ENCODE measurements at regions not wholly inside any gene's neighbourhood (a gene's known extent, or its start where the extent isn't known, plus 50 kb on each side); places are given as distances from the start of the nearest gene placed in this dataset.

DNA sequence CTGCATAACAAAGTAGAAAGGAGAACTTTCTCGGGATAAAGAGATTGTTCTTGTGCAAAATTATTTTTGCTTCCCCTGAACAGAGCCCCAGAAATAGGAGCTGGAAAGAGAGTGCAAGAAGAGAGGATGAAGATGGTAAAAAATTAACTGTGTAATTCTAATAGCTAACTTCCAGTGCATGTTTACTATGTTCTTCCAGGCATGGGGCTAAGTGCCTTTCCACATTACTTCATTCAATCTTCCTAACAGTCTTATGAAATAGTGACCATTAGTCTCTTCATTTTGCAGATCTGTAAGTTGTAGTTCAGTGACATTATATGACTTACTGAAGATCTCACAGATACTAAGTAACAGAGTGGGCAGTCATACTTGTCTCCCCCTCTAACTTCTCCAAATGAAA is 61.1 kb upstream of the KLHL13 start:
- Histone ChIP-seq H2AFZ (ENCODE audit: low read length) (no peak overlapping the region), H3K79me2 (ENCODE audit: low read length) (no peaks in the 10 kb centered on the region), H3K9ac (ENCODE audit: low read length) (no peak overlapping the region), H4K20me1 (ENCODE audit: insufficient read depth, low read length) (no peaks in the 10 kb centered on the region), H3K4me2 (ENCODE audit: low read depth, low read length) (no peak overlapping the region), H3K27ac (ENCODE audit: low read length) (no peak overlapping the region), H3K36me3 (replicated peaks; ENCODE audit: insufficient read depth, low read length) (no peaks in the 10 kb centered on the region), H3K9me3 (replicated peaks; ENCODE audit: insufficient read depth, low read length) (no peaks in the 10 kb centered on the region), H3K4me1 (ENCODE audit: low read length) (no peaks in the 10 kb centered on the region), H3K9me2 (replicated peaks; ENCODE audit: insufficient read depth, low read length) (no peaks in the 10 kb centered on the region), H3K27me3 (replicated peaks; ENCODE audit: insufficient read depth, low read length) (no peaks in the 10 kb centered on the region), H3K4me3 (ENCODE audit: low read length) (no peak overlapping the region), H3F3A (ENCODE audit: insufficient read depth, low read length) (no peaks in the 10 kb centered on the region)
- TF ChIP-seq EZH2phosphoT487 (IDR thresholded peaks at IDR 0.05; ENCODE audit: low read length), result no peak
- TF ChIP-seq, protein P1, sequence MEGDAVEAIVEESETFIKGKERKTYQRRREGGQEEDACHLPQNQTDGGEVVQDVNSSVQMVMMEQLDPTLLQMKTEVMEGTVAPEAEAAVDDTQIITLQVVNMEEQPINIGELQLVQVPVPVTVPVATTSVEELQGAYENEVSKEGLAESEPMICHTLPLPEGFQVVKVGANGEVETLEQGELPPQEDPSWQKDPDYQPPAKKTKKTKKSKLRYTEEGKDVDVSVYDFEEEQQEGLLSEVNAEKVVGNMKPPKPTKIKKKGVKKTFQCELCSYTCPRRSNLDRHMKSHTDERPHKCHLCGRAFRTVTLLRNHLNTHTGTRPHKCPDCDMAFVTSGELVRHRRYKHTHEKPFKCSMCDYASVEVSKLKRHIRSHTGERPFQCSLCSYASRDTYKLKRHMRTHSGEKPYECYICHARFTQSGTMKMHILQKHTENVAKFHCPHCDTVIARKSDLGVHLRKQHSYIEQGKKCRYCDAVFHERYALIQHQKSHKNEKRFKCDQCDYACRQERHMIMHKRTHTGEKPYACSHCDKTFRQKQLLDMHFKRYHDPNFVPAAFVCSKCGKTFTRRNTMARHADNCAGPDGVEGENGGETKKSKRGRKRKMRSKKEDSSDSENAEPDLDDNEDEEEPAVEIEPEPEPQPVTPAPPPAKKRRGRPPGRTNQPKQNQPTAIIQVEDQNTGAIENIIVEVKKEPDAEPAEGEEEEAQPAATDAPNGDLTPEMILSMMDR (IDR thresholded peaks at IDR 0.05; ENCODE audit: low read length), result no peak
- no peak for TF ChIP-seq EZH2 (optimal IDR thresholded peaks at IDR 0.05; ENCODE audit: low read depth, low read length)
- no peak for DNase-seq

DNA sequence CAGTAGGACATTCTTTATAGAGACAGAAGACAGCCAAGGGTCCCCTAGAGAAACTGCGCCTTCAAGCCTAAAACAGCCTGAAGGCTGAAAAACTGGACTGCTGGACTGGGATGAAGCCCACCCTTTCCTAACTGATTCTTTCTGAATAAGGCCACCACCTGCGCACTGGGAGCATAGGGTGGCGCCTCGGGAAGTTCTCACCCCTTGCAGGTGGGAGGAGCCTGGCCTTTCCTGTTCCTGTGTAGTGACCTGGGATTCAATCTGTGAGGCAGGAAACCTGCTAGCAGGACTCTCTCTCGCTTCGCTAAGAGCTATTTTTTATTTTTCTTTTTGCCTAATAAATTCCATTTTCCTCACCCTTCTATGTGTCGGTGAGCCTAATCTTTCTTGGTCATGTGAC is 61.8 kb upstream of the KLHL13 start:
- no peaks in the 10 kb centered on the region for H4K20me1 ChIP-seq (ENCODE audit: insufficient read depth, low read length)
- no peaks in the 10 kb centered on the region for H3K9me2 ChIP-seq (replicated peaks; ENCODE audit: insufficient read depth, low read length)
- H3K27ac ChIP-seq (ENCODE audit: low read length), result no peak overlapping the region
- H3K9ac ChIP-seq (ENCODE audit: low read length), result no peak overlapping the region
- DNase-seq, result no peak
- no peak overlapping the region for H2AFZ ChIP-seq (ENCODE audit: low read length)
- no peaks in the 10 kb centered on the region for H3K4me1 ChIP-seq (ENCODE audit: low read length)
- no peaks in the 10 kb centered on the region for H3K79me2 ChIP-seq (ENCODE audit: low read length)
- H3K4me3 ChIP-seq (ENCODE audit: low read length), result no peak overlapping the region
- H3F3A ChIP-seq (ENCODE audit: insufficient read depth, low read length), result no peaks in the 10 kb centered on the region
- no peaks in the 10 kb centered on the region for H3K27me3 ChIP-seq (replicated peaks; ENCODE audit: insufficient read depth, low read length)
- no peak overlapping the region for H3K4me2 ChIP-seq (ENCODE audit: low read depth, low read length)
- no peaks in the 10 kb centered on the region for H3K9me3 ChIP-seq (replicated peaks; ENCODE audit: insufficient read depth, low read length)
- TF ChIP-seq EZH2 (optimal IDR thresholded peaks at IDR 0.05; ENCODE audit: low read depth, low read length), result no peak
- TF ChIP-seq, protein P1 (IDR thresholded peaks at IDR 0.05; ENCODE audit: low read length), result no peak
- TF ChIP-seq EZH2phosphoT487 (IDR thresholded peaks at IDR 0.05; ENCODE audit: low read length), result no peak
- H3K36me3 ChIP-seq (replicated peaks; ENCODE audit: insufficient read depth, low read length), result no peaks in the 10 kb centered on the region

DNA sequence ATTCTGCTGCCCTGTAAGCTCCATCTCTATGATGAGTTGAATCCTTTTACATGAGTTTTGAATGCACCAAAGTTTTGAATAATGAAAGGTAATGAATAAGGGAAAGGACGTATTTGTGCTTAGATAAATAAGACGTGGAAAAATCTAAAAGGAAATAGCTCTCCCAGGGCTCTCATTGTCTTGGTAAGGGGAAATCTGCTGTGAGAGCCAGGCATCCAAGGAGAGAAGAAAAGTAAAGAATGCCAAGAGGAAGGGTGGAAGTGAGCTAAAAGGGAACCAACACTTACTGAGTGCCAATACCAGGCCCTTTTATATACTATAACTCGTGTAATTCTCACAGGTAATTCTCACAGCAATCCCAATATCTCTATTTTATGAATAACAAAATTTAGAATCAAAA is 62.6 kb upstream of the KLHL13 start:
- no peak overlapping the region for H3K9ac ChIP-seq (ENCODE audit: low read length)
- H3K4me3 ChIP-seq (ENCODE audit: low read length), result no peak overlapping the region
- no peaks in the 10 kb centered on the region for H3K9me3 ChIP-seq (replicated peaks; ENCODE audit: insufficient read depth, low read length)

More for the DNA sequence above, 62.6 kb upstream of the KLHL13 start:
- H3K4me2 ChIP-seq (ENCODE audit: low read depth, low read length), result no peak overlapping the region
- no peaks in the 10 kb centered on the region for H3K9me2 ChIP-seq (replicated peaks; ENCODE audit: insufficient read depth, low read length)
- H3K4me1 ChIP-seq (ENCODE audit: low read length), result no peaks in the 10 kb centered on the region
- H3K36me3 ChIP-seq (replicated peaks; ENCODE audit: insufficient read depth, low read length), result no peaks in the 10 kb centered on the region
- no peak for TF ChIP-seq EZH2phosphoT487 (IDR thresholded peaks at IDR 0.05; ENCODE audit: low read length)
- TF ChIP-seq, protein P1 (IDR thresholded peaks at IDR 0.05; ENCODE audit: low read length), result no peak
- no peak overlapping the region for H2AFZ ChIP-seq (ENCODE audit: low read length)
- H3K27me3 ChIP-seq (replicated peaks; ENCODE audit: insufficient read depth, low read length), result no peaks in the 10 kb centered on the region
- DNase-seq, result no peak
- no peaks in the 10 kb centered on the region for H4K20me1 ChIP-seq (ENCODE audit: insufficient read depth, low read length)
- no peaks in the 10 kb centered on the region for H3F3A ChIP-seq (ENCODE audit: insufficient read depth, low read length)
- no peaks in the 10 kb centered on the region for H3K79me2 ChIP-seq (ENCODE audit: low read length)
- H3K27ac ChIP-seq (ENCODE audit: low read length), result no peak overlapping the region
